SK-N-DZ (cell line): ENCODE measurements at regions not wholly inside any gene's neighbourhood (a gene's known extent, or its start where the extent isn't known, plus 50 kb on each side); places are given as distances from the start of the nearest gene placed in this dataset.

Experiments
- DNase-seq: peaks from one replicate; pipeline ENCODE4 v3.0.0-alpha.2; 2015; ENCODE audit warnings: low spot score

DNA sequence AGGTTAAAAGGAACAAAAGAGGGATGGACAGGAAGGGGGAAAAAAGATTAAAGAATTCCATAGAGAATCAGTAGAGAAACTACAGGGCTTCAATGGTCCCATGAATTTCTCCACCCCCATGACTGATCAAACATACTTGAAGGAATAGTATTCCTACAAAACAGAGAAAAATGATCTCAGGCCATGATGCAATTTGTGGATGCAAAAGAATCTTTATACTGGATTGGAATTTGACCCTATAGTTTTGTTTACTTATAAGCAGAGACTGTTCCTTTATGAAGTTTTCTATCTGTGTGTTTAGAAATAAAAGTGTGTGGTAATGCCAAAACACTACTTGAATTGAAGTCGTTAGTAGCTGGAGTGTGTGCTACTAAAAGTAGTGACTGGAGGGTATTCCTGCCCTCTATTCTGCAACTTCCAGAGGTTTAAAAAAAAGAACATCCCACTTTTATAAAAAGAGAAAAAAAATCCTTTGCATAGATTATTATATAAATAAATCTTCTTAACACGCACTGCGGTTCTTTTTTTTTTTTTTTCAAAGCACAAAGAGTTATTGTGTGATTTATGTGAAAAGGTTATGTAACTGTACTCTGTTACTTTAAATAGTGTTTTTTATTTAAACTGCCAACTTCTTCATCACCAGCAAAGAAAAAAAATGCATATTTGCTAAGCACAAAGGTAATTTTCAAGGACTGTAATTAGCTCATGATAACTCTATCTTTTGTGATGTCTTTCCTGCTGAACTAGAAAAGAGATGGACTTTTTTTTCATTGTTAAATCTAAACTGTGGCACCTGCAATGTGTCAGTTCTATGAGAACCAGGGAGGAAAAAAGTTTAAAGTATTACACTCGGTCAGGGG lies 214.5 kb upstream of the CITED2 start:
- no peak for DNase-seq

GRCh38 chr6:139588076-139588639 lies 213.7 kb upstream of the CITED2 start:
- peak; percentile 54 for DNase-seq

- DNase-seq, result no peak
Measured at GRCh38 chr6:139587469-139587868, 213.0 kb upstream of the CITED2 start.

- DNase-seq, result no peak
Measured at GRCh38 chr6:139586273-139586672, 211.8 kb upstream of the CITED2 start.

DNA sequence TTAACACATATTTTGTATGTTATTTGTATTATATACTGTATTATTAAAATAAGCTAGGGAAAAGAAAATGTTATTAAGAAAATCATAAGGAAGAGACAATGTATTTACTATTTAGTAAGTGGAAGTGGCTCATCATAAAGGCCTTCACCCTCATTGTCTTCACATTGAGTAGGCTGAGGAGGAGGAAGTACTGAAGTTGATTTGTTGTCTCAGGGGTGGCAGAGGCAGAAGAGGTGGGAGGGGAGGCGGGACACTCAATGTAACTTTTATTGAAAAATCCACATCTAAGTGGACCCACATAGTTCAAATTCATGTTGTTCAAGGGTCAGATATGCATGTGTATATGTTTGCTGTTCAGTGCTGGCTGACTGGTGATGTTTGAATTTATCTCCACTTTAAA lies 210.2 kb upstream of the CITED2 start:
- no peak for DNase-seq

DNA sequence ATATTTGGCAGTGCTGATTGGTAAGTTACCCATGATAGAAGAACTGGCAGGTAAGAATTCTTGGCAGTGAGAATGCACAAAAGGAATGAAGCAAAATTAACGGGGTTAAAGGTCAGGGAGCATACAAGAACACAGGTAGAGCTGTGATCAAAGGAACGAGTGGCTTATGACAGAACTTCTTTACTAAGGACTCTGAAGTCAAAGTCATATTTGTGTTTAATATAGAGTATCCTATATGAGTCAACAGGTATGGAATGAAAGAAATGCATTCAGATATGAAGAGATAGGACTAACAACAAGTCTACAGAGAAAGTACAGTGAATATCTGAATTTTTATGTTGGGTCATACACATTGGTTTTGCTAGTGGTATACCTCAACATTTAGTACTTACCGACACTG lies 209.0 kb upstream of the CITED2 start:
- no peak for DNase-seq

GRCh38 chr6:139582956-139583355 lies 208.5 kb upstream of the CITED2 start:
- no peak for DNase-seq

- DNase-seq, result no peak
Measured at GRCh38 chr6:139581485-139581865, 207.0 kb upstream of the CITED2 start.

GRCh38 chr6:139580592-139581484 lies 206.4 kb upstream of the CITED2 start:
- DNase-seq, result no peak

DNA sequence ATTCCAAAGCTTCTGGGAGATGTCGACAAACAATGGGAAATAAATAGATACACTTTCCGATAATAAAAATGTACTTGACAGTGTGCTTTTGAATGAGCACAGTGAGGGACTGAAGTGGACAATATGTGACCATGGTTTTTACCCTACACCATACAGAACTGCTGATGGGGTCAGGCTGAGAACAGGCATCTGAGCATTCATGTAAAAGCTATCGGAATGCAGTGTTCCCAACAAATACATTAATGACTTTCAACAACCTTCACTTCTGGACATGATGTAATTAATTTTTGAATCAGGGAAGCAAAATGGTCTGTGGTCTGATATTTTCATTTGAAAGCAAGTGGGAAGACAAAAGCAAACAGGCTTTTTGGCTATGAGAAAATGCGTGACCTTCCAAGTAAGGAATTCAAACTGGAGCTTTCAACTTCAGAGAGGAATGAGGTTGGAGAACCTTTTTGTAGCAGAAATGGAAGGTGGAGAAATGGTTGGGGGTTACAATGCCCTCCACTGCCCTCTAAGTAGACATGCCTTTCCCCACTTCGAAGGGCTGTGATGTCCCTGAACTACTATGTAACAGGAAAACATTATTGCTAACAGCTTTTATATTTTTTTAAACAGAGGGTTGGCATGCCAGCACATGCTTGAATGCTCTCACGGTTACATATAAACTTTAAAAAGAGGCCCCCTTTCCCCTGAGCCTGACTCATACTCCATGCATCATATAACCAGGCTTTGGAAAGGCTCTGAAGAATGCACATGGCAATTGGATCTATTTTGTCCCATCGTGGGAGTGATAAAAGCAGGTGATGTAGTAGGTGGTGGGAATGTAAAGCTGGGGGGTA lies 203.5 kb upstream of the CITED2 start:
- no peak for DNase-seq

GRCh38 chr6:139577124-139577762 lies 202.8 kb upstream of the CITED2 start:
- no peak for DNase-seq

GRCh38 chr6:139572001-139572400 lies 197.6 kb upstream of the CITED2 start:
- no peak for DNase-seq

- DNase-seq, result no peak
Measured at GRCh38 chr6:139570166-139570565, 195.7 kb upstream of the CITED2 start.

GRCh38 chr6:139569566-139569965 lies 195.1 kb upstream of the CITED2 start:
- DNase-seq, result no peak

DNA sequence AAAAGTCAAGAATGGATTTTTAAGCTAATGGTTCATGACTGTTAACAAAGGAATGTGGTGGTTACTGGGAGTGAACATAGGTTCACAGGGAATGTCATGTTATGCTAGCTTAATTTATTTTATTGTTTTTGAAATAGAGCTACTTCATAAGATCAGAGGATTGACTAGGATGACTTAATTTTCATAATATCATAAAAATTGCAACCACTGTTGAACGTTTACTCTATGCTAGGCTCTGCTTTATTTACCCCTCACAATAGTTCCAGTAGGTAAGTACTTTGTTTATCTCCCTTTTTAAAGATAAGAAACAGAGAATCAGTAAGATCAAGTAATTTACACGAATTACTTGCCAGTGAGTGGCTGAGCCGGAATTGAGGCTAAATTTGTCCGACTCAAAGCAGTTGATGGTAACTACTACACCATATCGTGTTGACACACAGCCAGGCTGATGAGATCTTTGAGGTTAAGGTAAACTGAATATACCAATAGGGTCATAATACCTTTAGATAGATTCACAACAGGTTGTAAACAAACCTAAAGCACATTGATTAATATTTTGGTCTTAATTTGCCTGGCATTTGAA lies 194.6 kb upstream of the CITED2 start:
- DNase-seq, result no peak

- no peak for DNase-seq
Measured at GRCh38 chr6:139568151-139568955, 193.9 kb upstream of the CITED2 start.

GRCh38 chr6:139567095-139567494 lies 192.6 kb upstream of the CITED2 start:
- no peak for DNase-seq

DNA sequence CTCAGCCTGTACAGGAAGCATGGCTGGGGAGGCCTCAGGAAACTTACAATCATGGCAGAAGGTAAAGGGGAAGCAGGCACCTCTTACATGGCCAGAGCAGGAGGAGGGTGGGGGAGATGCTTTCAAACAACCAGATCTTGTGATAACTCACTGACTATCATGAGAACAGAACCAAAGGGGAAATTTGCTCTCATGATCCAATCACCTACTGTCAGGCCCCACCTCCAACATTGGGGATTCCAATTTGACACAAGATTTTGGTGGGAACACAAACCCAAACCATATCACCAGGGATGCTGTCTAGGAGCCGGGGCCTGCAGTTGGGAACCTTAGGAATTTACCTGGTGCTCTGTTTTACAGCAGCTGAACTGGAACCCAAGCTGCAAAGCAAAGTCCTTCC lies 191.1 kb upstream of the CITED2 start:
- DNase-seq, result no peak

- DNase-seq, result no peak
Measured at GRCh38 chr6:139557547-139557946, 183.1 kb upstream of the CITED2 start.

GRCh38 chr6:139556532-139556931 lies 182.1 kb upstream of the CITED2 start:
- DNase-seq, result no peak
